Karpas-422 (cell line): ENCODE measurements at regions not wholly inside any gene's neighbourhood (a gene's known extent, or its start where the extent isn't known, plus 50 kb on each side); places are given as distances from the start of the nearest gene placed in this dataset.

Experiments used
- DNase-seq: peaks from one replicate; pipeline ENCODE4 v3.0.0-alpha.2; 2015
- H2AFZ ChIP-seq: fragments of 200-600 bp; sonication (generic); 2 replicates; pipeline ENCODE4 v1.6.1; 2014; ENCODE audit warnings: antibody characterized with exemption, low read length, mixed read lengths
- H3K27ac ChIP-seq: fragments of 200-600 bp; sonication (generic); 2 replicates; pipeline ENCODE4 v1.5.1; 2014; ENCODE audit warnings: mild to moderate bottlenecking, low read length, moderate library complexity
- H3K27me3 ChIP-seq: fragments of 200-600 bp; sonication (generic); 2 replicates; pipeline ENCODE4 v1.6.1; 2014; ENCODE audit warnings: low read length, mixed read lengths
- H3K36me3 ChIP-seq: fragments of 200-600 bp; sonication (generic); 2 replicates; pipeline ENCODE4 v1.6.1; 2014; ENCODE audit warnings: low read length, mixed read lengths; ENCODE audit not compliant: insufficient read depth
- H3K4me1 ChIP-seq: fragments of 200-600 bp; sonication (generic); 2 replicates; pipeline ENCODE4 v1.6.1; 2014; ENCODE audit warnings: mild to moderate bottlenecking, low read length, mixed read lengths
- H3K4me2 ChIP-seq: fragments of 200-600 bp; sonication (generic); 2 replicates; pipeline ENCODE4 v1.6.1; 2014; ENCODE audit warnings: low read length, low read depth, mild to moderate bottlenecking; ENCODE audit not compliant: poor library complexity, severe bottlenecking
- H3K4me3 ChIP-seq: fragments of 200-600 bp; sonication (generic); 2 replicates; pipeline ENCODE4 v1.5.1; 2014; ENCODE audit warnings: mild to moderate bottlenecking, antibody characterized with exemption, low read length, mixed read lengths
- H3K79me2 ChIP-seq: fragments of 200-600 bp; sonication (generic); 2 replicates; pipeline ENCODE4 v1.6.1; 2014; ENCODE audit warnings: mild to moderate bottlenecking, low read length, mixed read lengths
- H3K9ac ChIP-seq: fragments of 200-600 bp; sonication (generic); 2 replicates; pipeline ENCODE4 v1.6.0; 2014; ENCODE audit warnings: low read length
- H3K9me2 ChIP-seq: fragments of 200-600 bp; sonication (generic), shearing (Covaris generic); replicated peaks from 2 replicates; pipeline ENCODE4 v1.6.0; 2014; ENCODE audit warnings: mild to moderate bottlenecking, low read length, moderate library complexity; ENCODE audit not compliant: insufficient read depth
- H3K9me3 ChIP-seq: fragments of 300-700, 200-600 bp; sonication (generic); 2 replicates; pipeline ENCODE4 v1.6.1; 2014; ENCODE audit warnings: low read length, mixed read lengths
- H4K20me1 ChIP-seq: fragments of 200-600 bp; sonication (generic); 2 replicates; pipeline ENCODE4 v1.6.1; 2014; ENCODE audit warnings: mild to moderate bottlenecking, antibody characterized with exemption, low read length, low read depth; ENCODE audit not compliant: insufficient read depth

DNA sequence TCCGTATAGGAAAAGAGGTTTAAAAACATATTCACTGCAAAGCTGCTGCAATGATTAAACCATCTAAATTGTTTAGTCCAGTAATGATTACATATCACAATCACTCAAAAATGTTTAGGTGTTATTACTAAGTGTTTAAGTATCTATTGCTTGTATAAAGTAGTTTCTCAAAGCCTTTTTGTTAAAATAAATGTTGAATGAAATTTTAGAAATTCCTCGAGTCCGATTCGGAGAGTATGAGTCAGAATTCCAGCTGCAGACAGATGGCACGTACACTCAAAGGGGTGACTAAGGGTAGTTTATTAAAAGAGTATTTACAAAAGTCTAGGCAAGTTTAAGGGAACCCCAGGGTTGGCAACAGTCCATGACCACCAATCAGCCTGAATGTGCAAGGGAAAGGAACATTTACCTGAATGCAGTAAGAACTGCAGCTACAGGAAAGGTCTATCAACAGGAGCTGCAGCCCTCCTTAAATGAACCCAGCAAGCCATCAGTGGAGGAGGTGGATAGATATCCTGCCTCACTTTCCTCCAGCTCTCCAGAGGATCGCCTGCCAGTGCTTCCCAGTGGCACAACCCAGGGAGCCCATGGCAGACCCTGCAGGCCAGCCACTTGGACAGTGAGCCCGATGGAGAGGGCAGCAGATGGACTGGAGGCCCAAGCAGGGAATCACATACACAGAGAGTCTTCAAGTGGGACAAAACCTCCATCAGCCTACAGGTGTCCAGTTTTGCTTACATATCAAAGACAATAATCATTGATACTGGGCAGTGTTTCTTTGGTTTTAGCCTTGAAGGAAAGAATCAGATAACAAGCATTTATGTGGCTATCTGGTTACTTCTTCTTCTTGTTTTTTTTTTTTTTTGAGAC is 92.1 kb upstream of the SLC44A3 start:
- H3K27ac ChIP-seq = no peak overlapping the region
- H3K9ac ChIP-seq = no peak overlapping the region
- no peak overlapping the region for H2AFZ ChIP-seq
- no peaks in the 10 kb centered on the region for H4K20me1 ChIP-seq
- H3K4me2 ChIP-seq = no peak overlapping the region
- H3K9me3 ChIP-seq = no peaks in the 10 kb centered on the region
- no peaks in the 10 kb centered on the region for H3K9me2 ChIP-seq
- H3K36me3 ChIP-seq = no peaks in the 10 kb centered on the region
- H3K4me3 ChIP-seq = no peak overlapping the region
- no peak for DNase-seq
- H3K4me1 ChIP-seq = no peaks in the 10 kb centered on the region
- no peaks in the 10 kb centered on the region for H3K27me3 ChIP-seq
- H3K79me2 ChIP-seq = no peaks in the 10 kb centered on the region

DNA sequence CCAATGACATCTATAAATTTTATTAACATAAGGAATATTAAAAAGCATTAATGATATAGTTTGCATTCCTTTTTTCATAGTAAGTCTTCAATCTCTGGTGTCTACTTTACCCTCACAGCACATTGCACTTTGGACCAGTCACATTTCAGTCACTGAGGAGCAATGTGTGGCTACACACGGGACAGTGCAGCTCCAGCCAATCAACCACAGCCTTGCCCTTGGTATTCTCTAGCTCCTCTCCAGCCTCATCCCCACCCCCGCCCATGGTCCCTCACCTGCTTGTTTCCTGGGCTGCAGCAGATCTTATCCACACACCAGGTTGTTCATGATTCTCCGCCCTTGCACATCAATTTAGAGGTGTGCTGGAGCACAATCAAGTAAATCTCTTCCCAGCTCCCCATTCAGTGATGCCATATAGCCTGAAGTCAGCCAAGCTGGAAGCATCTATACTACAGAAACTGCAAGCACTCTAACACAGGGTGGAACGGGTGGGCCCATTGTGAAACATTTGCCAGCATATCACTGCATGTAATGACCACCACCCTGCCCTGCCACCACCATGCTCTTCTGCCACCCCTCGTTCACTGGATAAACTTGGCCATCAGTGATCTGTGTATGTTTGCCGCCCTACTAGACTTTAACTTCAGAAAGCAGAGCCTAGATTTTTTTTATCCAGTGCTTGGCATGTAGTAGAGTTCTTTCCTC is 93.0 kb upstream of the SLC44A3 start:
- no peaks in the 10 kb centered on the region for H3K27me3 ChIP-seq
- no peak overlapping the region for H2AFZ ChIP-seq
- DNase-seq = no peak
- H3K9me3 ChIP-seq = no peaks in the 10 kb centered on the region
- no peaks in the 10 kb centered on the region for H3K36me3 ChIP-seq
- no peak overlapping the region for H3K4me2 ChIP-seq
- H3K27ac ChIP-seq = no peak overlapping the region
- no peaks in the 10 kb centered on the region for H4K20me1 ChIP-seq
- no peak overlapping the region for H3K4me3 ChIP-seq
- no peaks in the 10 kb centered on the region for H3K79me2 ChIP-seq
- H3K9ac ChIP-seq = no peak overlapping the region
- H3K4me1 ChIP-seq = no peaks in the 10 kb centered on the region
- no peaks in the 10 kb centered on the region for H3K9me2 ChIP-seq

DNA sequence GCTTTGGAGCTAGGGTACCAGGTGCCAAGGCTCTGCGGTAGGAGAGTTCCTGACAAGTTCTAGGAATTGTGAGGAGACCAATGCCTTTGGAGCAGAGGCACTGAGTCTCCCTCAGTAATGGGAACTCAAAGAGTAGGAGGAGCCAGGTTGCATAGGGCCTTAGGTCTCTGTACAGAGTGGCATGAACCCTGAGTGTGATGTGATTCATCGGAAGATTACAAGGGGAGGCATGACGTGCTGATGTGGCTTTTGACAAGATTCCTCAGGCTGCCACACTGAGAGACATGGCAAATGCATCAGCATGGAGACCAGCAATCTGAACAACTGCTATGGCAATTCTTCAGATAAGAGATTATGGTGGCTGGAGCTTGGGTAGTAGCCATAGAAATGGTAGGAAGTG is 94.6 kb upstream of the SLC44A3 start:
- Histone ChIP-seq H3K36me3 (no peaks in the 10 kb centered on the region), H3K9me3 (no peaks in the 10 kb centered on the region), H3K79me2 (no peaks in the 10 kb centered on the region), H3K4me3 (no peak overlapping the region), H3K27ac (no peak overlapping the region), H3K4me1 (no peaks in the 10 kb centered on the region), H2AFZ (no peak overlapping the region), H3K9ac (no peak overlapping the region), H3K9me2 (no peaks in the 10 kb centered on the region), H4K20me1 (no peaks in the 10 kb centered on the region), H3K27me3 (no peaks in the 10 kb centered on the region), H3K4me2 (no peak overlapping the region)
- no peak for DNase-seq

DNA sequence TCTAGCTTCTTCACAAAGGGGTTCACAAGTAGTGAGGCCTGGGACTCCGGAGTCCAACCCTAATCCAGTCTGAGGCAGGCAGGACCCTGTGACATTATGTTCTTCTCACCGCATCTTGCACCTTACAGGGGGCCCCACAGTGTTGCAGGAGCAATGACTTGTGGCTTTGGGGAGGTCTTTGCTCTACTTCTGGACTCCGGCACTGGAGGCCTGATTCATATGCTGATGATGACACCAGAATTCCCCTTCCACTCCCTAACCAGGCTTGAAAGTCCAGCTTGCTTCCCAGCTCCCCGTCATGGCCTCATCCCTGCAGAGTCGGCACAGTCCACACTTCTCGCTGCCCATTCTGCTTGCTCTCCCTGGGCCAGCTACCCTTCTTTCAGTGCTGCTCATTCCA is 96.3 kb upstream of the SLC44A3 start:
- Histone ChIP-seq H3K79me2 (no peaks in the 10 kb centered on the region), H3K4me3 (no peak overlapping the region), H3K36me3 (no peaks in the 10 kb centered on the region), H3K4me2 (no peak overlapping the region), H3K27me3 (no peaks in the 10 kb centered on the region), H3K9me2 (no peaks in the 10 kb centered on the region), H3K9ac (no peak overlapping the region), H3K9me3 (no peaks in the 10 kb centered on the region), H3K4me1 (no peaks in the 10 kb centered on the region), H3K27ac (no peak overlapping the region), H2AFZ (no peak overlapping the region), H4K20me1 (no peaks in the 10 kb centered on the region)
- DNase-seq = no peak

DNA sequence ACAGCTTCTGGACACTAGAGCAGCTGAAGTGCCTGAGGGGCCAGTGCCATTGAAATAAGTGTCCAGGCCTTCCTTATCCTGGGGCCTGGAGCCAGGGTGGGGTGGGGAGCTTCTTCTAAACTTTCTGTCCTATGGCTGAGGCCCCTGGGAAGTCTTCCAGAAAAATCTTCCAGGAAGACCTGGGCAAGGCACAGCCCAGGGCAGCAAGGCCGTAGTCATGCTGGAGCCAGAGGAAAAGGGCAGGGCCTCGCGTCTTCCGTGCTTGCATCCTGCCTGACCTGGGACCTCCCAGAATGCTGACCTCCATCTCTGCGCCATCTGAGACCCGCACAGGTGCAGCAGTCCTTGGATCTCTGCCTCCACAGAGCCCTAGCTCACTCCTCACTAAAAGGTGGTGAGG is 96.7 kb upstream of the SLC44A3 start:
- Histone ChIP-seq H3K79me2 (no peaks in the 10 kb centered on the region), H2AFZ (no peak overlapping the region)

DNA sequence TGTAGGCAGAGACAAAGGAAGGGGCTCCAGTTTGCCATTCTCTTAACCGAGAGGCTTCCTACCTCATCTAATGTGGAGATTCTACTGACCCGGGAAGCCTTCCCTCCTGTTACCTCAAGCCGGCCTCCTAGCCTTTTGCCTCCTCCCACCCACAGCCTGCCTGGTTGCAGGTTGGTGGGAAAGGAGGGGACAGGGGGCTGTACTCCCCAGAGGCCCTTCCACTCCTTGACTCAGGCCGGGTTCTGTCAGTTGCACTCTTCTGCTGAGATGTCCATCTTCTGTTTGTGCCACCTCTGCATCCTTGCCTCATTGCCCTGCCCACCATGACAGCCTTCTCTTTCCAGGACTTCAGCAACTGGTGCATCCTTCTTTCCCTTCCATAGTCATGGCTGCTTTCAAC is 98.0 kb upstream of the SLC44A3 start:
- Histone ChIP-seq H3K4me2 (no peak overlapping the region), H3K9ac (no peak overlapping the region), H3K36me3 (no peaks in the 10 kb centered on the region), H3K4me1 (no peaks in the 10 kb centered on the region), H4K20me1 (no peaks in the 10 kb centered on the region), H3K4me3 (no peak overlapping the region), H3K79me2 (no peaks in the 10 kb centered on the region), H3K9me3 (no peaks in the 10 kb centered on the region), H3K27me3 (no peaks in the 10 kb centered on the region), H2AFZ (no peak overlapping the region), H3K9me2 (no peaks in the 10 kb centered on the region), H3K27ac (no peak overlapping the region)
- no peak for DNase-seq

More for the DNA sequence above, 96.7 kb upstream of the SLC44A3 start:
- no peak for DNase-seq
- H3K4me3 ChIP-seq = no peak overlapping the region
- H3K9me2 ChIP-seq = no peaks in the 10 kb centered on the region
- H3K9ac ChIP-seq = no peak overlapping the region
- no peaks in the 10 kb centered on the region for H3K27me3 ChIP-seq
- no peaks in the 10 kb centered on the region for H3K9me3 ChIP-seq
- H3K4me1 ChIP-seq = no peaks in the 10 kb centered on the region
- H4K20me1 ChIP-seq = no peaks in the 10 kb centered on the region
- no peaks in the 10 kb centered on the region for H3K36me3 ChIP-seq
- no peak overlapping the region for H3K27ac ChIP-seq
- H3K4me2 ChIP-seq = no peak overlapping the region

DNA sequence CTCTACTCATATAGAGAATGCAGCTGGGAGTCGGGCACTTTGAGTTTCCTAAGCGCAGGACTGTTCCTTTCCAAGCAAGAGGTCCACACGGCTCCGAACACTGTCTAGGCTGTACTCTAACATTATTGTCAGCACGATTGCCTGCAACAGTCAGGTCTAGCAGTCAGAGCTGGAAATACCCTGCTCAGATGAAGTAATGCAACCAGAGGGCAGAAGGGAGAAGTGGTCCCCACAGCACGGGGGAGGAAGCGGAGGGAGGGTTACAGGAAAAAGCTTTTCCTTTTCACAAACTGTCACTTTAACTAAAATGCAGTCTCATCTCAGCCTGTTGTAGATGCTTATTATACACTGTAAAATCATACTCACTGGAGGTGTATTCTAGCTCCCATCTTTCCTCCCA is 98.9 kb upstream of the SLC44A3 start:
- no peaks in the 10 kb centered on the region for H4K20me1 ChIP-seq
- no peaks in the 10 kb centered on the region for H3K79me2 ChIP-seq
- no peak overlapping the region for H3K9ac ChIP-seq
- H3K27me3 ChIP-seq = no peaks in the 10 kb centered on the region
- H3K4me2 ChIP-seq = no peak overlapping the region
- H3K9me3 ChIP-seq = no peaks in the 10 kb centered on the region
- no peak for DNase-seq
- no peak overlapping the region for H2AFZ ChIP-seq
- H3K9me2 ChIP-seq = no peaks in the 10 kb centered on the region
- H3K4me1 ChIP-seq = no peaks in the 10 kb centered on the region
- no peaks in the 10 kb centered on the region for H3K36me3 ChIP-seq
- H3K27ac ChIP-seq = no peak overlapping the region
- H3K4me3 ChIP-seq = no peak overlapping the region

DNA sequence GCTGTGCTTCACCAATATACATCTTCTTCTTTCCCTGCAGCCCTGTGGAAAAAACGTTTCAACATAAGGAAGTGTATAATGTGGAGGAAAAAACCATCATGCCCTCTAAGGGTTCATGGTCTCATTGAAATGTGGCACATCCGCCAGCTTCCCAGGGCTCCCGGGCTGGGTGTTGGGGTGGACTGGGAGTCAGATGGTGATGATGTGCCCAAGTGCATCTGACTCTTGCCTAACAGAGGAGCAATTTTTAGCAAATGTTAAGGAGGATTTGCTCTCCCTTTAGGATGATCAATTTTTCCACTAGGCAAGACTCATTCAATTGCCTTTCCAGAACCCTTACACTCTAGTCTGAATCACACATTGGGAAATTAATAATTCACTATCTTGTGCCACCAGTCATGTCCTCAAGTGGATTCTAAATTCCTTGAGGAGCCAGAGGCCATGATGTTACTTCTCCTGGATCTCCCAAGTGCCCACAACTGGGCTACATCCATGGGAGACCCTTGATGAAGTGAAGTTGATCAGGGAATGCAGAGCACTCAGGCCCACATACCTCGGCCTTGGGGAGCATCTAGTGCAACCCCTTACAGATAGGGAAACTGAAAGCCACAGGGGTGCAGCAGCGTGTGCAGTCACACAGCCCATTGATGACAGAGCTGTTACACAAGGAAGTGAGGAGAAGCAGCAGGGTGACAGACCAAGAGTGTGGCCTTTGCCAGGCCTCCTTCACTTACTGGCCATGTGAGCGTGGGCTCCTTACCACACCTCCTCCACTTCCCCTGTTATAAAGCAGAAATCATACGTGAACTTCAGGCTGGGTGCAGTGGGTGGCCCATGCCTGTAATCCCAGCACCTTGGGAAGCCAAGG is 100.0 kb upstream of the SLC44A3 start:
- no peak overlapping the region for H3K9ac ChIP-seq
- no peak for DNase-seq
- H3K27ac ChIP-seq = no peak overlapping the region
- no peaks in the 10 kb centered on the region for H3K9me3 ChIP-seq
- no peak overlapping the region for H2AFZ ChIP-seq
- no peaks in the 10 kb centered on the region for H4K20me1 ChIP-seq
- no peak overlapping the region for H3K4me2 ChIP-seq
- H3K27me3 ChIP-seq = no peaks in the 10 kb centered on the region
- no peaks in the 10 kb centered on the region for H3K9me2 ChIP-seq
- H3K79me2 ChIP-seq = no peaks in the 10 kb centered on the region
- no peaks in the 10 kb centered on the region for H3K36me3 ChIP-seq
- no peaks in the 10 kb centered on the region for H3K4me1 ChIP-seq
- H3K4me3 ChIP-seq = no peak overlapping the region
